ENCODE measurements at regions not wholly inside any gene's neighbourhood (a gene's known extent, or its start where the extent isn't known, plus 50 kb on each side); places are given as distances from the start of the nearest gene placed in this dataset.

DNA sequence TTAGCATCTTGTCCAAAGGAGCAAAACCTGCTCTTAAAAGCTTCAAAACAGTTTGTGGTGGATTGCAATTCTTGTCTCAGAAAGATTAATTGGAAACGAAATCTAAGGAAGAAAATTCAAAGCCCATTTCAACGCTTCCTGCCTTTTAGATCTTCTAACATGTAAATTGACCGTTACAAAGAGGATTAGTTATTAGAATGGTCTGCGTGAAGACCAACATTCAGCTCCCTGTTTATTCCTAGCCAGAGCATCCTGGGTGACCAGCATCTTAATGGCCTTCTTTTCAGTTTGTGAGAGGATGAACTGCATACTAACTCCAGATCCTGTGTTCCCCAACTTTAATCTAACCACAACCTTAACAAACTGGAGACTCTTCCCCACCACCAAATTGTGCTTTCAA is 109.9 kb upstream of the SLC1A3 start:
- ChIA-PET POLR2A (no interaction called here), CTCF (no interaction called here)
- TF ChIP-seq POLR2AphosphoS5 (IDR thresholded peaks at IDR 0.05; ENCODE audit: low read depth, low read length) (no peak), TCF7L2 (IDR thresholded peaks at IDR 0.05; ENCODE audit: low read depth, low read length) (no peak), SIN3A (IDR thresholded peaks at IDR 0.05; ENCODE audit: borderline replicate concordance, insufficient read depth, low read depth, low read length) (no peak)
- TF ChIP-seq, protein P1, sequence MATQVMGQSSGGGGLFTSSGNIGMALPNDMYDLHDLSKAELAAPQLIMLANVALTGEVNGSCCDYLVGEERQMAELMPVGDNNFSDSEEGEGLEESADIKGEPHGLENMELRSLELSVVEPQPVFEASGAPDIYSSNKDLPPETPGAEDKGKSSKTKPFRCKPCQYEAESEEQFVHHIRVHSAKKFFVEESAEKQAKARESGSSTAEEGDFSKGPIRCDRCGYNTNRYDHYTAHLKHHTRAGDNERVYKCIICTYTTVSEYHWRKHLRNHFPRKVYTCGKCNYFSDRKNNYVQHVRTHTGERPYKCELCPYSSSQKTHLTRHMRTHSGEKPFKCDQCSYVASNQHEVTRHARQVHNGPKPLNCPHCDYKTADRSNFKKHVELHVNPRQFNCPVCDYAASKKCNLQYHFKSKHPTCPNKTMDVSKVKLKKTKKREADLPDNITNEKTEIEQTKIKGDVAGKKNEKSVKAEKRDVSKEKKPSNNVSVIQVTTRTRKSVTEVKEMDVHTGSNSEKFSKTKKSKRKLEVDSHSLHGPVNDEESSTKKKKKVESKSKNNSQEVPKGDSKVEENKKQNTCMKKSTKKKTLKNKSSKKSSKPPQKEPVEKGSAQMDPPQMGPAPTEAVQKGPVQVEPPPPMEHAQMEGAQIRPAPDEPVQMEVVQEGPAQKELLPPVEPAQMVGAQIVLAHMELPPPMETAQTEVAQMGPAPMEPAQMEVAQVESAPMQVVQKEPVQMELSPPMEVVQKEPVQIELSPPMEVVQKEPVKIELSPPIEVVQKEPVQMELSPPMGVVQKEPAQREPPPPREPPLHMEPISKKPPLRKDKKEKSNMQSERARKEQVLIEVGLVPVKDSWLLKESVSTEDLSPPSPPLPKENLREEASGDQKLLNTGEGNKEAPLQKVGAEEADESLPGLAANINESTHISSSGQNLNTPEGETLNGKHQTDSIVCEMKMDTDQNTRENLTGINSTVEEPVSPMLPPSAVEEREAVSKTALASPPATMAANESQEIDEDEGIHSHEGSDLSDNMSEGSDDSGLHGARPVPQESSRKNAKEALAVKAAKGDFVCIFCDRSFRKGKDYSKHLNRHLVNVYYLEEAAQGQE (IDR thresholded peaks at IDR 0.05; ENCODE audit: insufficient read depth in 1 of 2, low read depth in 2 of 2, low read length in 1 of 2): no peak
- TF ChIP-seq, protein P2, sequence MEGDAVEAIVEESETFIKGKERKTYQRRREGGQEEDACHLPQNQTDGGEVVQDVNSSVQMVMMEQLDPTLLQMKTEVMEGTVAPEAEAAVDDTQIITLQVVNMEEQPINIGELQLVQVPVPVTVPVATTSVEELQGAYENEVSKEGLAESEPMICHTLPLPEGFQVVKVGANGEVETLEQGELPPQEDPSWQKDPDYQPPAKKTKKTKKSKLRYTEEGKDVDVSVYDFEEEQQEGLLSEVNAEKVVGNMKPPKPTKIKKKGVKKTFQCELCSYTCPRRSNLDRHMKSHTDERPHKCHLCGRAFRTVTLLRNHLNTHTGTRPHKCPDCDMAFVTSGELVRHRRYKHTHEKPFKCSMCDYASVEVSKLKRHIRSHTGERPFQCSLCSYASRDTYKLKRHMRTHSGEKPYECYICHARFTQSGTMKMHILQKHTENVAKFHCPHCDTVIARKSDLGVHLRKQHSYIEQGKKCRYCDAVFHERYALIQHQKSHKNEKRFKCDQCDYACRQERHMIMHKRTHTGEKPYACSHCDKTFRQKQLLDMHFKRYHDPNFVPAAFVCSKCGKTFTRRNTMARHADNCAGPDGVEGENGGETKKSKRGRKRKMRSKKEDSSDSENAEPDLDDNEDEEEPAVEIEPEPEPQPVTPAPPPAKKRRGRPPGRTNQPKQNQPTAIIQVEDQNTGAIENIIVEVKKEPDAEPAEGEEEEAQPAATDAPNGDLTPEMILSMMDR (IDR thresholded peaks at IDR 0.05): no peak
- in situ Hi-C loops (cut with HindIII; ENCODE audit: low pct_unique_long_range_greater_than_20kb, low sequenced_read_pairs) (no loop called here), intact Hi-C loops (cut with micrococcal nuclease; ENCODE audit: unreplicated experiment) (no loop called here)
- no peaks in the 10 kb centered on the region for H3K36me3 ChIP-seq (ENCODE audit: control insufficient read depth, insufficient read depth, low read length)
- H3K4me3 ChIP-seq (ENCODE audit: low read depth in 2 of 2, low read length in 2 of 2): no peak overlapping the region
- no peak for ATAC-seq
- no TSS peak for BruUV-seq (replicated peaks)
- H3K4me1 ChIP-seq (ENCODE audit: control insufficient read depth, insufficient read depth, low read length): no peaks in the 10 kb centered on the region
- no peak for DNase-seq (ENCODE audit: low read depth, low spot score)
- H3K27me3 ChIP-seq (ENCODE audit: control insufficient read depth, insufficient read depth, low read length): no peaks in the 10 kb centered on the region
- no peaks in the 10 kb centered on the region for H3K9me3 ChIP-seq (ENCODE audit: control insufficient read depth, insufficient read depth, low read depth, low read length)
- H3K27ac ChIP-seq (ENCODE audit: low read length): no peak overlapping the region

DNA sequence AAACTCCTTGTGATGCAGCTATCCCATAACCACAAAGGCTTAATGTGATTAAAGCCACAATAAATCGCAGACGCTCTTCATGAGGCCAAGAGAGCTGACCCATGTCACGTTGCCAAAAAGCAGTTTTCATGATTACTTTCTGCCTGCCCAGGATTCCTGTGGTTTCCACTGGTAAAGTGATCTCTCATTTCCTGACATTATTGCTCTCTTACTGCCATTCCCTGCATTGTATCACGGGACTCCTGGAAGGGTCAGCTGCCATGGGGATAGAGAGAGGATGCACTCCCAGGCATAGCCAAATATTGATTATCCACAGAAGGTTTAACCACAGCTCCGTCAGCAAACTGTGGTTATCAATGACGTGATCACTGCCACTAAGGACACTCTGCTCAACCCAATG is 103.8 kb upstream of the SLC1A3 start:
- Histone ChIP-seq H3K27ac (ENCODE audit: low read length) (no peak overlapping the region), H3K9me3 (ENCODE audit: control insufficient read depth, insufficient read depth, low read depth, low read length) (no peaks in the 10 kb centered on the region), H3K36me3 (ENCODE audit: control insufficient read depth, insufficient read depth, low read length) (no peaks in the 10 kb centered on the region), H3K27me3 (ENCODE audit: control insufficient read depth, insufficient read depth, low read length) (peaks cover 2% of the 10 kb centered on the region; the same call in 1 of the 2 replicates), H3K4me3 (ENCODE audit: low read depth in 2 of 2, low read length in 2 of 2) (no peak overlapping the region), H3K4me1 (ENCODE audit: control insufficient read depth, insufficient read depth, low read length) (no peaks in the 10 kb centered on the region)
- ATAC-seq (no peak), DNase-seq (ENCODE audit: low read depth, low spot score) (no peak)
- in situ Hi-C loops (cut with HindIII; ENCODE audit: low pct_unique_long_range_greater_than_20kb, low sequenced_read_pairs) (no loop called here), intact Hi-C loops (cut with micrococcal nuclease; ENCODE audit: unreplicated experiment) (no loop called here)
- TF ChIP-seq POLR2AphosphoS5 (IDR thresholded peaks at IDR 0.05; ENCODE audit: low read depth, low read length) (no peak), SIN3A (IDR thresholded peaks at IDR 0.05; ENCODE audit: borderline replicate concordance, insufficient read depth, low read depth, low read length) (no peak)
- TF ChIP-seq, protein P2 (IDR thresholded peaks at IDR 0.05): no peak
- ChIA-PET CTCF (no interaction called here), POLR2A (no interaction called here)
- no TSS peak for BruUV-seq (replicated peaks)

Measured in Panc1 (cell line).